HEK293T (cell line): ENCODE measurements at regions not wholly inside any gene's neighbourhood (a gene's known extent, or its start where the extent isn't known, plus 50 kb on each side); places are given as distances from the start of the nearest gene placed in this dataset.

Source experiments
- CTCF ChIA-PET: fragments of 350-600 bp; formaldehyde crosslinking; extraction: SDS; loops from one replicate; lab custom pipeline; 2021; ENCODE audit warnings: antibody characterized with exemption, inconsistent platforms; lab: Yijun Ruan, JAX
- POLR2A ChIA-PET: fragments of 350-600 bp; formaldehyde crosslinking; extraction: SDS; loops from one replicate; lab custom pipeline; 2020; ENCODE audit warnings: antibody characterized with exemption, inconsistent platforms; lab: Yijun Ruan, JAX
- DNase-seq: peaks from one replicate; pipeline ENCODE4 v3.0.0; 2012; ENCODE audit warnings: mixed read lengths; ENCODE audit errors: extremely low spot score
- ARNT ChIP-seq: fragments of 450-650 bp; IDR thresholded peaks from 2 replicates; pipeline ENCODE4 v1.6.1; 2017; ENCODE audit warnings: mild to moderate bottlenecking
- BHLHE40 ChIP-seq: fragments of 450-650 bp; IDR thresholded peaks from 2 replicates; pipeline ENCODE4 v1.6.1; 2016; ENCODE audit warnings: mild to moderate bottlenecking, moderate library complexity, borderline replicate concordance
- CTBP1 ChIP-seq: fragments of 450-650 bp; IDR thresholded peaks from 2 replicates; pipeline ENCODE4 v1.6.1; 2016; ENCODE audit warnings: borderline replicate concordance
- ELF4 ChIP-seq: fragments of 450-650 bp; IDR thresholded peaks from 2 replicates; pipeline ENCODE4 v1.6.1; 2017; ENCODE audit warnings: antibody characterized with exemption
- FOXA1 ChIP-seq: fragments of 450-650 bp; IDR thresholded peaks from 2 replicates; pipeline ENCODE4 v1.6.1; 2016; ENCODE audit warnings: mild to moderate bottlenecking
- FOXK2 ChIP-seq: fragments of 450-650 bp; IDR thresholded peaks from 2 replicates; pipeline ENCODE4 v1.6.1; 2016; ENCODE audit warnings: mild to moderate bottlenecking
- FOXM1 ChIP-seq: fragments of 450-650 bp; IDR thresholded peaks from 2 replicates; pipeline ENCODE4 v1.6.1; 2017; ENCODE audit warnings: mild to moderate bottlenecking, borderline replicate concordance
- HDGF ChIP-seq: fragments of 450-650 bp; IDR thresholded peaks from 2 replicates; pipeline ENCODE4 v1.6.1; 2017; ENCODE audit warnings: antibody characterized with exemption, borderline replicate concordance
- L3MBTL2 ChIP-seq: fragments of 450-650 bp; conservative IDR thresholded peaks from 2 replicates; pipeline ENCODE4 v1.6.1; 2016; ENCODE audit warnings: mild to moderate bottlenecking
- LEF1 ChIP-seq: fragments of 450-650 bp; IDR thresholded peaks from 2 replicates; pipeline ENCODE4 v1.6.1; 2017; ENCODE audit warnings: mild to moderate bottlenecking, borderline replicate concordance
- NFRKB ChIP-seq: fragments of 450-650 bp; IDR thresholded peaks from 2 replicates; pipeline ENCODE4 v1.6.1; 2016; ENCODE audit warnings: mild to moderate bottlenecking, moderate library complexity
- SP1 ChIP-seq: fragments of 450-650 bp; IDR thresholded peaks from 2 replicates; pipeline ENCODE4 v1.6.1; 2017
- SUZ12 ChIP-seq: fragments of 450-650 bp; IDR thresholded peaks from 2 replicates; pipeline ENCODE4 v1.6.1; 2016; ENCODE audit warnings: mild to moderate bottlenecking
- TARDBP ChIP-seq: fragments of 450-650 bp; IDR thresholded peaks from 2 replicates; pipeline ENCODE4 v1.6.1; 2016
- ZNF384 ChIP-seq: fragments of 450-650 bp; IDR thresholded peaks from 2 replicates; pipeline ENCODE4 v1.6.1; 2016
- TF ChIP-seq, protein P1 (sequence below): fragments of 450-650 bp; IDR thresholded peaks from 2 replicates; pipeline ENCODE4 v1.6.1; 2016

DNA sequence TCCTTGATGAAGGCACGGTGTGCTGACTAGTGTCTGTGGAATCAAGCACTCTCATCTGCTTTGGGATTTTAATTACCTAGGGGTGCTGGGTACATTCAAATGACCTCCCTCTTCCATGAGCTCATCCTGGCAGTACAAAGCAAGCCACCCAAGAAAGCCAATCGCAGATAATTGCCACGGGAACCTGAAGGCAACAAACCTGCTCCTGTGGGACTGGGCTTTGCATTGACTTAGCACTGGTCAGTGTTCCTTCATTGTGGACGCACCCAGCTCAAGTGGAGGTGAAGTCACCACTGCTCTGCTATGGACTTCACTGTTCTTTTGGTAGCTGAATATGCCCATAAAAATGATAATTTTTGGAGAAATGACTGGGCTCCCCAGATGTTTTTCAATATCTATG is 261.6 kb upstream of the FERMT1 start:
- POLR2A ChIA-PET, result no interaction called here
- CTCF ChIA-PET, result no interaction called here
- TF ChIP-seq TARDBP, result no peak
- TF ChIP-seq NFRKB, result no peak
- TF ChIP-seq CTBP1, result no peak
- TF ChIP-seq SP1, result no peak
- no peak for TF ChIP-seq FOXA1
- TF ChIP-seq, protein P1, sequence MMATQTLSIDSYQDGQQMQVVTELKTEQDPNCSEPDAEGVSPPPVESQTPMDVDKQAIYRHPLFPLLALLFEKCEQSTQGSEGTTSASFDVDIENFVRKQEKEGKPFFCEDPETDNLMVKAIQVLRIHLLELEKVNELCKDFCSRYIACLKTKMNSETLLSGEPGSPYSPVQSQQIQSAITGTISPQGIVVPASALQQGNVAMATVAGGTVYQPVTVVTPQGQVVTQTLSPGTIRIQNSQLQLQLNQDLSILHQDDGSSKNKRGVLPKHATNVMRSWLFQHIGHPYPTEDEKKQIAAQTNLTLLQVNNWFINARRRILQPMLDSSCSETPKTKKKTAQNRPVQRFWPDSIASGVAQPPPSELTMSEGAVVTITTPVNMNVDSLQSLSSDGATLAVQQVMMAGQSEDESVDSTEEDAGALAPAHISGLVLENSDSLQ, result no peak
- no peak for TF ChIP-seq ARNT
- no peak for TF ChIP-seq FOXK2
- no peak for TF ChIP-seq FOXM1
- no peak for TF ChIP-seq HDGF
- no peak for TF ChIP-seq SUZ12
- no peak for TF ChIP-seq BHLHE40
- TF ChIP-seq ELF4, result no peak
- TF ChIP-seq LEF1, result no peak
- no peak for DNase-seq

DNA sequence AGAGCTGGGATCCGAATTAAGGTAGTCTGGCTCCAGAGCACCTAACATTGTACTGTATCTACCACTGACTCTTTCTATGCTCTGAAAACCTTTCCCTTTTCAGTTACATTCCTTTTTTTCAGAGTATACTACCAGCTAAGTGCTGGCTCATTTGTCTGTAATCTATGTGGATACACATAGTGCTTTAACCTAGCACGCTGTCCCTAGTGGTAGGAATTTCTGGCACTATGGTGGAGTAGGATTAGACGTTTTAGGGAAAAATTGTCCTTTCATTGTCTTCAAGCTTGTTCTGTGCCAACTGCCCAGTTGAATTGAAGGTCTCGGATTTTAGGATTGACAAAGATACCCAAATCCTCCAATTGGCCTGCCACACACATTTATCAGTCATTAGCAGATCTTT is 259.1 kb upstream of the FERMT1 start:
- CTCF ChIA-PET, result interaction anchor here (1.0 kb wide), 2 partner anchors 8 to 11 kb away, joined by 3 to 4 read pairs; no protein-coding TSS in a partner anchor
- DNase-seq, result no peak
- POLR2A ChIA-PET, result no interaction called here
- TF ChIP-seq SP1 (no peak), ZNF384 (no peak), ELF4 (no peak), BHLHE40 (no peak), SUZ12 (no peak), FOXK2 (no peak), ARNT (no peak), LEF1 (no peak), HDGF (no peak), L3MBTL2 (no peak), CTBP1 (no peak), FOXA1 (no peak), TARDBP (no peak), NFRKB (no peak), FOXM1 (no peak)
- TF ChIP-seq, protein P1, result no peak

DNA sequence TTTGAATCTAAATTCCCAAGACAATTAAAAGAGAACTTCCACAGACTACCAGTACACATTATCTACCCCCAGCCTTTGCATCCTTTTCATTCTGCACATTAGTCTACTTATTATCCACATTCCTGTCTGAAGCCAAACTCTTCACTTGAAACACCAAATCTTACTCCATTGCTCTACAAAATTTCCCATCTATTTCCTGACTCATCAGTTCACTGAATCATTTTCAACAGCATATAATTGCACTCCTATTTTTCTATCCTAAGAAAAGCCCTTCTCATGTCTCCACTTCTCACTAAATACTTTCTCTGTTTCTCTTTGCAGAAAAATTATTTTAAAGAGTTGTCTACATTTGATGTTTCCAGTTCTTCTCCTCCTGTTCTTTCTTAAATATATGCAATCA is 239.4 kb upstream of the FERMT1 start:
- TF ChIP-seq L3MBTL2 (no peak), ELF4 (no peak), TARDBP (no peak), ARNT (no peak), FOXK2 (no peak), SP1 (no peak), NFRKB (no peak)
- no peak for DNase-seq
- CTCF ChIA-PET, result no interaction called here
- POLR2A ChIA-PET, result no interaction called here

DNA sequence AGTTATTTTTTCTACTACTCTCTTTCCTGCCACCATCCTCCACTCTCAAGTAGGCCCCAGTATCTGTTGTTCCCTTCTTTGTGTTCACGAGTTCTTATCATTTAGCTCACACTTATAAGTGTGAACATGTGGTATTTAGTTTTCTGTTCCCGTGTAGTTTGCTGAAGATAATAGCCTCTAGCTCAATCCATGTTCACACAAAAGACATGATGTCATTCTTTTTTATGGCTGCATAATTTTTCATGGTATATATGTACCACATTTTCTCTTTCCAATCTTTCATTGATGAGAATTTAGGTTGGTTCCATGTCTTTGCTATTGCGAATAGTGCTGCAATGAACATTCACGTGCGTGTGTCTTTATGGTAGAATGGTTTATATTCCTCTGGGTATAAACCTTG is 237.9 kb upstream of the FERMT1 start:
- DNase-seq, result no peak
- ChIA-PET POLR2A (no interaction called here), CTCF (interaction anchor here (0.6 kb wide), 1 partner anchor 958 kb away, joined by 3 read pairs; no protein-coding TSS in a partner anchor)
- TF ChIP-seq ELF4 (no peak), ARNT (no peak), FOXK2 (no peak), NFRKB (no peak), BHLHE40 (no peak), HDGF (no peak), ZNF384 (no peak), FOXA1 (no peak), LEF1 (no peak), TARDBP (no peak), L3MBTL2 (no peak), FOXM1 (no peak), SUZ12 (no peak)
- TF ChIP-seq, protein P1, result no peak

DNA sequence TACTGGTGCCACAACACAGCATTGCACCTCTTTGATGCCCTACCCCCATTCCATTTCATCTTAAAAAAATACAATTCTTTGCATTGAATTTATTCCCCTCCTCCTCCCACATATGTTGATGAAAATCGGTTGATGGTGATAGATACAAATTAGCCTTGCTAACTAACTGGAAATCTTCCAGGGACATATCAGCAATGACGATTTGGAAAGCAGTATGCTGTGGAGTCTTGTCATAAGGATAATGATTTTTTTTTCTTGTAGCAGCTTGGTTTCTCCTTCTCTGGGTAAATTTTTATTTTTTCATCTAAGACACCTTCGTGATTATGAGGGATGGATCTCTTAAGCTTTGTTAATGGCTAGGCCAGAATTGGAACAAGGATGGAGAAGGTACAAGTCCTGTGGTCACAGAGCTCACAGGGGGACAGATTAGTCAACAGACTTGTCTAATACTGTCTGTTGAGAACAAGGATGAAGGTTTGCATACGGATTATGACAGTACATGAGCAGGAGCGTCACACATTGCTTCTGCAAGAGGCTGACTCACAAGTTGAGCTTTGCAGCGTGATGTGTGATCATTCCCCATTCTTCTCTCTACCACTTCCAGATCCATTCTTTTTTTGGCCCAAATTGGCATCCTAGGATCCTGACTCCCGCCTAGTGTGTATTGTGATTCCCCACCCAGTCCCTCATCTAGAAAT is 233.1 kb upstream of the FERMT1 start:
- CTCF ChIA-PET, result no interaction called here
- TF ChIP-seq NFRKB, result no peak
- no peak for DNase-seq
- POLR2A ChIA-PET, result no interaction called here

DNA sequence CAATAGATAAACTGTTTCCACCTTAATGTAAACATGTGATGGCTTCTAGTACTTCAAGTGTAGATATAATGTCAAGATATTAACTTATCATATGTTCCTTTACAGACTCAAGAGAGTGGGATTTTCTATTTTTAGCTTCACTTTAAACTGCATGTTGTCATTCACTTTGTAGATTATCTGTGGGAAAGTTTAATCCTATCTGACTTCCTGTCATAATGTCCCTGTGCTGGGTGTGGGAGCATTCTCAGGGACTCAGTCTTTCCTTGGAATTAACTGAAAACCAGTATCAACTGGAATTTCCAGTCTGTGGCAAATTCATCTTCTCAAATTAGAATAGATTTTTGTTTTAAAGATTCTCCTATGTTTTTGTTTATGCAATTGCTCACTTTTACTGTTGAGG is 226.1 kb upstream of the FERMT1 start:
- CTCF ChIA-PET, result no interaction called here

More for the DNA sequence above, 226.1 kb upstream of the FERMT1 start:
- TF ChIP-seq FOXA1 (no peak), ELF4 (no peak), CTBP1 (no peak), SUZ12 (no peak), TARDBP (no peak), NFRKB (no peak), HDGF (no peak), FOXM1 (no peak), L3MBTL2 (no peak), LEF1 (no peak), ZNF384 (no peak)
- TF ChIP-seq, protein P1, result no peak
- DNase-seq, result no peak
- POLR2A ChIA-PET, result no interaction called here
